ENCODE measurements at regions not wholly inside any gene's neighbourhood (a gene's known extent, or its start where the extent isn't known, plus 50 kb on each side); places are given as distances from the start of the nearest gene placed in this dataset.

GRCh38 chr3:20317616-20318015, 131.6 kb upstream of the SGO1 start:
- no peaks in the 10 kb centered on the region; a peak in 1 of 4 replicates for H3K9me3 ChIP-seq (ENCODE audit: insufficient read depth in 2 of 2, low read depth in 1 of 2, low read length in 1 of 2)
- no peak overlapping the region for H3K4me2 ChIP-seq (ENCODE audit: insufficient read depth in 1 of 2, low read depth in 2 of 2, low read length in 2 of 2)
- H3K9ac ChIP-seq (replicated peaks in 1 of 4; ENCODE audit: extremely low read depth in 1 of 4, low read depth in 3 of 4, low read length in 3 of 4): no peak overlapping the region
- no peak overlapping the region for H2BK15ac ChIP-seq (ENCODE audit: low read length)
- FAIRE-seq (no peak), DNase-seq (ENCODE audit: low read depth in 1 of 2, low spot score in 2 of 2) (no peak)
- no peak overlapping the region for H4K8ac ChIP-seq (ENCODE audit: extremely low read depth, insufficient read depth, low read length)
- no peak overlapping the region for H2AK5ac ChIP-seq (ENCODE audit: low read depth, low read length)
- no peak overlapping the region for H2BK120ac ChIP-seq (replicated peaks; ENCODE audit: low read depth, low read length)
- H3K4me3 ChIP-seq (ENCODE audit: extremely low read depth in 1 of 4, insufficient read depth in 2 of 4, low read depth in 3 of 4, low read length in 4 of 4): no peak overlapping the region
- H2AFZ ChIP-seq (ENCODE audit: low read length): no peak overlapping the region
- no peaks in the 10 kb centered on the region for H3K27me3 ChIP-seq (replicated peaks in 1 of 4; ENCODE audit: control insufficient read depth in 3 of 4, extremely low read depth in 1 of 4, insufficient read depth in 3 of 4, low read length in 3 of 4)
- no peaks in the 10 kb centered on the region for H3K4me1 ChIP-seq (replicated peaks in 1 of 4; ENCODE audit: control insufficient read depth in 3 of 4, insufficient read depth in 4 of 4, low read length in 3 of 4)
- H3K4ac ChIP-seq (replicated peaks; ENCODE audit: insufficient read length, low read depth, low read length): no peak overlapping the region
- H2BK12ac ChIP-seq (ENCODE audit: low read depth, low read length): no peak overlapping the region
- no peak overlapping the region for H3K27ac ChIP-seq (ENCODE audit: low read depth, low read length)
- H4K20me1 ChIP-seq (replicated peaks in 1 of 2; ENCODE audit: control insufficient read depth in 1 of 2, insufficient read depth in 2 of 2, low read length in 2 of 2): no peaks in the 10 kb centered on the region
- TF ChIP-seq GTF2F1 (IDR thresholded peaks at IDR 0.05; ENCODE audit: borderline replicate concordance, low read depth, low read length) (no peak), TCF12 (IDR thresholded peaks at IDR 0.05; ENCODE audit: low read depth, low read length) (no peak)
- H3K14ac ChIP-seq (ENCODE audit: insufficient read length): no peak overlapping the region
- no peak overlapping the region for H3K18ac ChIP-seq (ENCODE audit: extremely low read depth, low read length)
- H3K56ac ChIP-seq (replicated peaks; ENCODE audit: insufficient read length, low read depth, low read length): no peak overlapping the region
- H2BK20ac ChIP-seq (ENCODE audit: low read length): no peak overlapping the region
- ChIA-PET CTCF (ENCODE audit: partially characterized antibody) (interaction anchor here (0.6 kb wide), 1 partner anchor 899 kb away, joined by 3 read pairs; no protein-coding TSS in a partner anchor), POLR2A (ENCODE audit: partially characterized antibody) (no interaction called here)
- no peak overlapping the region for H4K91ac ChIP-seq (replicated peaks; ENCODE audit: insufficient read length, low read length)
- no peaks in the 10 kb centered on the region for H3K23me2 ChIP-seq (ENCODE audit: low read depth, low read length)
- no peaks in the 10 kb centered on the region for H3K79me2 ChIP-seq (ENCODE audit: control insufficient read depth in 1 of 2, insufficient read depth in 2 of 2, low read length in 2 of 2)
- H2BK5ac ChIP-seq (ENCODE audit: low read depth, low read length): no peak overlapping the region
- H3K79me1 ChIP-seq (ENCODE audit: low read depth, low read length): no peaks in the 10 kb centered on the region
- no peak overlapping the region for H3K23ac ChIP-seq (ENCODE audit: insufficient read length)
- WGBS, 2 experiments (ENCODE audit: extremely low coverage in 1 of 2, insufficient coverage in 1 of 2, insufficient read length in 1 of 2, insufficient replicate concordance in 2 of 2, low coverage in 1 of 2, low lambda C conversion rate in 2 of 2, missing lambda C conversion rate in 1 of 2): 94% methylated on average over 3 of the region's 3 CpGs; no CpG with 5 or more reads in 1 of the 2 experiments
- H4K5ac ChIP-seq (ENCODE audit: insufficient read length, low read depth, low read length): no peak overlapping the region
- no peaks in the 10 kb centered on the region for H3K36me3 ChIP-seq (ENCODE audit: control insufficient read depth in 2 of 4, insufficient read depth in 4 of 4, low read length in 3 of 4)
